Liver (tissue), 7 donors: ENCODE measurements at regions not wholly inside any gene's neighbourhood (a gene's known extent, or its start where the extent isn't known, plus 50 kb on each side); places are given as distances from the start of the nearest gene placed in this dataset.
"Not testable (repeated sequence)": the region's sequence is repeated elsewhere in the genome, so short reads cannot be mapped to it uniquely, and the experiment has no call there.

Experiments used
- DNase-seq: peaks from one replicate; pipeline ENCODE4 v3.0.0-alpha.2; 2017; ENCODE audit warnings: low spot score
- H3K27ac ChIP-seq, 2 donors: one replicate each; pipeline ENCODE4 v1.7.0; 2013; ENCODE audit warnings: inconsistent platforms in 2 of 2, low read length in 2 of 2, control low read depth in 1 of 2, low read depth in 1 of 2, mild to moderate bottlenecking in 1 of 2
- H3K27me3 ChIP-seq, 4 donors: one replicate each; pipeline versions ENCODE4 v1.6.1 to v1.7.0; 2013; ENCODE audit warnings: low read length in 3 of 4, inconsistent platforms in 1 of 4, mild to moderate bottlenecking in 1 of 4, moderate library complexity in 1 of 4; ENCODE audit not compliant: control insufficient read depth in 4 of 4, insufficient read depth in 4 of 4
- H3K36me3 ChIP-seq, 4 donors: one replicate each; pipeline versions ENCODE4 v1.6.1 to v1.7.0; 2013; ENCODE audit warnings: low read length in 3 of 4, mild to moderate bottlenecking in 3 of 4, low read depth in 1 of 4, moderate library complexity in 1 of 4; ENCODE audit not compliant: control insufficient read depth in 4 of 4, insufficient read depth in 3 of 4
- H3K4me1 ChIP-seq, 4 donors: one replicate each; pipeline versions ENCODE4 v1.6.1 to v1.7.0; 2013; ENCODE audit warnings: low read length in 3 of 4, mild to moderate bottlenecking in 3 of 4, moderate library complexity in 1 of 4; ENCODE audit not compliant: control insufficient read depth in 4 of 4, insufficient read depth in 4 of 4
- H3K4me3 ChIP-seq, 3 donors: one replicate each; pipeline versions ENCODE4 v1.6.1 to v1.7.0; 2013; ENCODE audit warnings: low read length in 3 of 3, control low read depth in 1 of 3, low read depth in 1 of 3, mild to moderate bottlenecking in 1 of 3
- H3K9ac ChIP-seq, 2 donors: one replicate each; pipeline ENCODE4 v1.7.0; 2013; ENCODE audit warnings: low read length in 2 of 2, mild to moderate bottlenecking in 2 of 2, moderate library complexity in 2 of 2, control low read depth in 1 of 2, low read depth in 1 of 2
- H3K9me3 ChIP-seq, 4 donors: one replicate each; pipeline versions ENCODE4 v1.6.1 to v1.7.0; 2013; ENCODE audit warnings: low read length in 3 of 4; ENCODE audit not compliant: control insufficient read depth in 4 of 4
- ATF3 ChIP-seq: IDR thresholded peaks from 2 replicates; pipeline ENCODE4 v1.6.1; 2016; ENCODE audit warnings: antibody characterized with exemption
- EGR1 ChIP-seq, 2 donors: IDR thresholded peaks; 2 replicates each; pipeline ENCODE4 v1.6.1; 2016 to 2018; ENCODE audit warnings: antibody characterized with exemption in 2 of 2, low read depth in 2 of 2
- FOXA2 ChIP-seq: IDR thresholded peaks from 2 replicates; pipeline ENCODE4 v1.6.1; 2016; ENCODE audit warnings: antibody characterized with exemption
- GABPA ChIP-seq, 2 donors: IDR thresholded peaks in 1 of 2; conservative IDR thresholded peaks in 1 of 2; 2 replicates each; pipeline ENCODE4 v1.6.1; 2016; ENCODE audit warnings: antibody characterized with exemption in 2 of 2, mild to moderate bottlenecking in 1 of 2, moderate library complexity in 1 of 2
- HNF4G ChIP-seq: IDR thresholded peaks from 2 replicates; pipeline ENCODE4 v1.6.1; 2016; ENCODE audit warnings: antibody characterized with exemption
- JUND ChIP-seq, 2 donors: IDR thresholded peaks; 2 replicates each; pipeline ENCODE4 v1.6.1; 2016; ENCODE audit warnings: antibody characterized with exemption in 2 of 2
- MAX ChIP-seq: IDR thresholded peaks from 2 replicates; pipeline ENCODE4 v1.6.1; 2016; ENCODE audit warnings: antibody characterized with exemption
- RAD21 ChIP-seq, 2 donors: IDR thresholded peaks; 2 replicates each; pipeline ENCODE4 v1.6.1; 2016; ENCODE audit warnings: antibody characterized with exemption in 2 of 2, mild to moderate bottlenecking in 2 of 2
- REST ChIP-seq: IDR thresholded peaks from 2 replicates; pipeline ENCODE4 v1.6.1; 2016; ENCODE audit warnings: antibody characterized with exemption, mild to moderate bottlenecking
- SP1 ChIP-seq: IDR thresholded peaks from 2 replicates; pipeline ENCODE4 v1.6.1; 2018; ENCODE audit warnings: antibody characterized with exemption, mild to moderate bottlenecking
- YY1 ChIP-seq: IDR thresholded peaks from 2 replicates; pipeline ENCODE4 v1.6.1; 2016; ENCODE audit warnings: antibody characterized with exemption, mild to moderate bottlenecking
- ZBTB33 ChIP-seq: IDR thresholded peaks from 2 replicates; pipeline ENCODE4 v1.6.1; 2016; ENCODE audit warnings: antibody characterized with exemption
- WGBS: extraction: QIAGEN DNeasy Blood & Tissue Kit; methylation state at CpG from one replicate; pipeline ENCODE4 v1.1.7; 2013; 5-methylcytosine and 5-hydroxymethylcytosine counted together
- donor health status: healthy.
- donor health status: healthy.
- donor health status: healthy.
- donor health status: healthy.

GRCh38 chr11:33994937-33995336, 56.6 kb upstream of the CAPRIN1 start:
- no peaks in the 10 kb centered on the region for H3K9me3 ChIP-seq
- no peak for DNase-seq
- H3K27ac ChIP-seq = no peak overlapping the region
- 85% methylated on average over 2 of the region's 2 CpGs for WGBS
- no peaks in the 10 kb centered on the region for H3K36me3 ChIP-seq
- no peak overlapping the region for H3K4me3 ChIP-seq
- no peak overlapping the region for H3K9ac ChIP-seq
- H3K27me3 ChIP-seq = no peaks in the 10 kb centered on the region
- H3K4me1 ChIP-seq = peaks cover 0 to 18% (median 10%) of the 10 kb centered on the region in 4 donors
- TF ChIP-seq ZBTB33 (no peak), RAD21 (IDR thresholded peaks at IDR 0.05) (no peak), SP1 (no peak), REST (no peak), EGR1 (IDR thresholded peaks at IDR 0.05; ENCODE audit: low read depth in 2 of 2) (no peak), YY1 (no peak), HNF4G (no peak)

- not testable (repeated sequence) for DNase-seq, H3K36me3 ChIP-seq, H3K27ac ChIP-seq, H3K9me3 ChIP-seq, H3K9ac ChIP-seq, H3K4me1 ChIP-seq, H3K4me3 ChIP-seq, H3K27me3 ChIP-seq
- 77% methylated on average over 13 of the region's 13 CpGs for WGBS
These were observed 60.4 kb upstream of the CAPRIN1 start for GRCh38 chr11:33991136-33991535.

- not testable (repeated sequence) for H3K27me3 ChIP-seq, H3K4me1 ChIP-seq, H3K9me3 ChIP-seq, DNase-seq, H3K27ac ChIP-seq, H3K4me3 ChIP-seq, H3K9ac ChIP-seq, H3K36me3 ChIP-seq
- WGBS = 92% methylated on average over 32 of the region's 32 CpGs
These were observed 61.4 kb upstream of the CAPRIN1 start for GRCh38 chr11:33990131-33990530.

GRCh38 chr11:33989461-33989860, 62.1 kb upstream of the CAPRIN1 start:
- 78% methylated on average over 7 of the region's 7 CpGs for WGBS
- TF ChIP-seq MAX (no peak), ZBTB33 (no peak), GABPA (IDR thresholded peaks at IDR 0.05 in 1 of 2, conservative IDR thresholded peaks at IDR 0.05 in 1 of 2) (no peak), ATF3 (no peak), REST (no peak), JUND (IDR thresholded peaks at IDR 0.05) (no peak), FOXA2 (no peak), RAD21 (IDR thresholded peaks at IDR 0.05) (no peak)

More at GRCh38 chr11:33989461-33989860, 62.1 kb upstream of the CAPRIN1 start:
- DNase-seq = no peak
- Histone ChIP-seq H3K9me3 (no peaks in the 10 kb centered on the region), H3K4me1 (no peaks in the 10 kb centered on the region), H3K4me3 (no peak overlapping the region), H3K27me3 (no peaks in the 10 kb centered on the region), H3K9ac (no peak overlapping the region), H3K27ac (no peak overlapping the region), H3K36me3 (no peaks in the 10 kb centered on the region)
